ENCODE measurements at regions not wholly inside any gene's neighbourhood (a gene's known extent, or its start where the extent isn't known, plus 50 kb on each side); places are given as distances from the start of the nearest gene placed in this dataset.

- TF ChIP-seq, protein P1, sequence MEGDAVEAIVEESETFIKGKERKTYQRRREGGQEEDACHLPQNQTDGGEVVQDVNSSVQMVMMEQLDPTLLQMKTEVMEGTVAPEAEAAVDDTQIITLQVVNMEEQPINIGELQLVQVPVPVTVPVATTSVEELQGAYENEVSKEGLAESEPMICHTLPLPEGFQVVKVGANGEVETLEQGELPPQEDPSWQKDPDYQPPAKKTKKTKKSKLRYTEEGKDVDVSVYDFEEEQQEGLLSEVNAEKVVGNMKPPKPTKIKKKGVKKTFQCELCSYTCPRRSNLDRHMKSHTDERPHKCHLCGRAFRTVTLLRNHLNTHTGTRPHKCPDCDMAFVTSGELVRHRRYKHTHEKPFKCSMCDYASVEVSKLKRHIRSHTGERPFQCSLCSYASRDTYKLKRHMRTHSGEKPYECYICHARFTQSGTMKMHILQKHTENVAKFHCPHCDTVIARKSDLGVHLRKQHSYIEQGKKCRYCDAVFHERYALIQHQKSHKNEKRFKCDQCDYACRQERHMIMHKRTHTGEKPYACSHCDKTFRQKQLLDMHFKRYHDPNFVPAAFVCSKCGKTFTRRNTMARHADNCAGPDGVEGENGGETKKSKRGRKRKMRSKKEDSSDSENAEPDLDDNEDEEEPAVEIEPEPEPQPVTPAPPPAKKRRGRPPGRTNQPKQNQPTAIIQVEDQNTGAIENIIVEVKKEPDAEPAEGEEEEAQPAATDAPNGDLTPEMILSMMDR (IDR thresholded peaks at IDR 0.05; ENCODE audit: unreplicated experiment in 3 of 3) = peak; percentile 23 to 42 (median 36)
- Mint-ChIP-seq H3K27ac (peak overlapping the region; percentile 78 to 97 (median 90)), H3K4me3 (peak overlapping the region; percentile 61 to 82 (median 77)), H3K9me3 (no peaks in the 10 kb centered on the region), H3K27me3 (ENCODE audit: low read depth) (no peaks in the 10 kb centered on the region), H3K36me3 (ENCODE audit: low read depth) (no peaks in the 10 kb centered on the region), H3K4me1 (peaks cover 17% of the 10 kb centered on the region)
Observed at GRCh38 chr11:70568035-70568813, 169.9 kb downstream of the CTTN start.

DNA sequence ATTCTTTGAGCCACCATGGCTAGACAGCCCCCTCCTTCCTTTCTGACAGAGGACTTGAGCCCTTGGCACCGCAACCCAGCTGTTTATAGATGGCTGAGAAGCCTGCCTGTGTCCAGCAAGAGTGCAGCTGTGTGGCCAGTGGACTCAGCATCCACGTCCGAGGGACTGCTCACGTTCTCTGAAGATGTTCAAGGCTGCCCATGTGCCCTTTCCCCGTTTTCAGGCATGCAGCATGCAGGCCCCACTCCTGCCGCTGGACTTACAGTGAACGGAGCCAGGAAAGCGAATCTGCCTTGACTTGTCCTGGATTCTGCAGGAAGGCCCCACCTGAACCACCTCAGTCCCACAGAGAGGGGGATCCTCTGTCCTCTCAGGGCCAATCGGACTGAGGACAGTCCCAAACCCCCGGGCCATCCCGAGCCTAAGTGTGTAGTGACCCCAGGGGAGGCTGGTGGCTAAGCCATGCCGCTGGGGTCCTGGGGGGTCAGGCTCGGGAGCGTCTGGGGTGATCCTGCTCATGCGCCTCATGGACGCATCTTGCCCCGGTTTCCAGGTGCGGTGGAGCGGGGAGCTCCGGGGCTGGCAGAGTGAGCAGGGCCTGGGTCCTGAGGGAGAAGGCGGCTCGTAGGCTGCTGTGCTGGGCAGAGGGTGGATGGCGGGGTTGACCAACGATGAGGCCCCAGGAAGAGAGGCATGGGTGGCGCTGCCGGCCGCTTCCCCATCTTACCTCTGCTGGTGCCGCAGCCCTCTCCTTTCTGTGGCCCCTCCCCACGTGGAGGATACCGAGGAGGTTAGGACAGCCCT is 170.7 kb downstream of the CTTN start:
- no peaks in the 10 kb centered on the region for H3K27me3 Mint-ChIP-seq (ENCODE audit: low read depth)
- H3K9me3 Mint-ChIP-seq = no peaks in the 10 kb centered on the region
- no peaks in the 10 kb centered on the region for H3K36me3 Mint-ChIP-seq (ENCODE audit: low read depth)

DNA sequence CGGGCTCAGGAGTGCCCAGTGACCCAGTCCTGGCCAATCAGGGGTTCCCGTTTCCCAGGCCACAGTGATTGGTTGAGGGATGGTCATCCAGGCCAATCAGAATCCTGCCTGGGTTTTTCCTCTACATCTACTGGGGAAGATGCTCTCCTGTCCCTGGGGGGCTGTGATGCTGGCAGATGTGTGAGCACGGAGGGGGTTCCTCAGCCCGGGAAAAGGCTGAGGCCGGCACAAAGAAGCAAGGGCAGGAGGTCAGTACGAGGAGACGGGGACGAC is 171.2 kb downstream of the CTTN start:
- no peaks in the 10 kb centered on the region for H3K9me3 Mint-ChIP-seq
- TF ChIP-seq, protein P1 (IDR thresholded peaks at IDR 0.05; ENCODE audit: unreplicated experiment in 3 of 3) = no peak
- H3K36me3 Mint-ChIP-seq (ENCODE audit: low read depth) = no peaks in the 10 kb centered on the region
- no peak overlapping the region for H3K27ac Mint-ChIP-seq
- H3K27me3 Mint-ChIP-seq (ENCODE audit: low read depth) = no peaks in the 10 kb centered on the region
- H3K4me1 Mint-ChIP-seq = peaks cover 17% of the 10 kb centered on the region
- no peak overlapping the region for H3K4me3 Mint-ChIP-seq

More for the DNA sequence above, 170.7 kb downstream of the CTTN start:
- Mint-ChIP-seq H3K4me3 (peak overlapping the region in 1 of 3 experiments; percentile 82), H3K4me1 (peaks cover 17% of the 10 kb centered on the region), H3K27ac (peak overlapping the region in 1 of 3 experiments; percentile 90)
- TF ChIP-seq, protein P1 (IDR thresholded peaks at IDR 0.05; ENCODE audit: unreplicated experiment in 3 of 3) = no peak

- H3K27me3 Mint-ChIP-seq (ENCODE audit: low read depth) = no peaks in the 10 kb centered on the region
- H3K4me3 Mint-ChIP-seq = no peak overlapping the region
- peaks cover 17% of the 10 kb centered on the region for H3K4me1 Mint-ChIP-seq
- H3K27ac Mint-ChIP-seq = no peak overlapping the region
- no peaks in the 10 kb centered on the region for H3K9me3 Mint-ChIP-seq
- TF ChIP-seq, protein P1 (IDR thresholded peaks at IDR 0.05; ENCODE audit: unreplicated experiment in 3 of 3) = no peak
- no peaks in the 10 kb centered on the region for H3K36me3 Mint-ChIP-seq (ENCODE audit: low read depth)
Observed at GRCh38 chr11:70569996-70570692, 171.8 kb downstream of the CTTN start.

DNA sequence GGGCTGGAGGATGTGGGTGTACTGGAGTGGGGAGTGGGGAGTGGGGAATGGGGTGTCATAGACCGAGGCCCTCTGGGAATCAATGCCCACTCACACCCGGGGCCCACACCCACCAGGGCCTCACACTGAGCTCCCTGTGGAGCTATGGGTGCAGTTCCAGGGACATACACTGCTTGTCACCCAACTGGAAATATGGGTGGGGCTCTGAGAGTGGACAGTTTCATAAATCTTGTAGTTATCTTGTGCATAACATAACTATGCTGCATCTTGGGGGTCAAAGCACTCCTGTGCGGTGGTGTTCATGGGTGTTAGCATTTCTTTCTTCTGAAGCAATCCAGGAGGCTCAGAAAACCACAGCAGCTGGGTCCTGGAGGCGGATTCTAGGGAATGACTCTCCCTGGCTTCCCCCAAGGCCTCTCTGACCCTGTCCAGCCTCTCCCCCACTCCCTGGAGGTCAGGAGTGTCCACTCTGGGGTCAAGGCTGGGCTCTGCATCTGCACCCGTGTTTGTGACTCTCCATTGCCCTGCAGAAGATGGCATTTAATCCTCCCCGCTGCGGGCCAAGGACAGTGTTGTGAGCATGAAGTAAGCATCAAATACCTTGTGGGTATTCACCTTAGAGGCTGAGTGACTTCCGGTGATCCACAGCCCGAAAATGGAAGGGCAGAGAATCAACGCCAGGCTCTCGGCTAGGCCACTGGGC is 172.5 kb downstream of the CTTN start:
- no peak overlapping the region for H3K4me3 Mint-ChIP-seq
- no peaks in the 10 kb centered on the region for H3K9me3 Mint-ChIP-seq
- peaks cover 17% of the 10 kb centered on the region for H3K4me1 Mint-ChIP-seq
- TF ChIP-seq, protein P1 (IDR thresholded peaks at IDR 0.05; ENCODE audit: unreplicated experiment in 3 of 3) = no peak
- no peaks in the 10 kb centered on the region for H3K27me3 Mint-ChIP-seq (ENCODE audit: low read depth)
- H3K27ac Mint-ChIP-seq = no peak overlapping the region
- H3K36me3 Mint-ChIP-seq (ENCODE audit: low read depth) = no peaks in the 10 kb centered on the region

Data from nephron (organoid).